Activated naive CD4-positive, alpha-beta T cell treated with anti-CD3 and anti-CD28 coated beads, Interleukin-2, amount 50 U/mL, for 16 hours (primary cell): ENCODE measurements at regions not wholly inside any gene's neighbourhood (a gene's known extent, or its start where the extent isn't known, plus 50 kb on each side); places are given as distances from the start of the nearest gene placed in this dataset.

Experiments
- DNase-seq: peaks from one replicate; pipeline ENCODE4 v3.0.0-alpha.2; 2020

DNA sequence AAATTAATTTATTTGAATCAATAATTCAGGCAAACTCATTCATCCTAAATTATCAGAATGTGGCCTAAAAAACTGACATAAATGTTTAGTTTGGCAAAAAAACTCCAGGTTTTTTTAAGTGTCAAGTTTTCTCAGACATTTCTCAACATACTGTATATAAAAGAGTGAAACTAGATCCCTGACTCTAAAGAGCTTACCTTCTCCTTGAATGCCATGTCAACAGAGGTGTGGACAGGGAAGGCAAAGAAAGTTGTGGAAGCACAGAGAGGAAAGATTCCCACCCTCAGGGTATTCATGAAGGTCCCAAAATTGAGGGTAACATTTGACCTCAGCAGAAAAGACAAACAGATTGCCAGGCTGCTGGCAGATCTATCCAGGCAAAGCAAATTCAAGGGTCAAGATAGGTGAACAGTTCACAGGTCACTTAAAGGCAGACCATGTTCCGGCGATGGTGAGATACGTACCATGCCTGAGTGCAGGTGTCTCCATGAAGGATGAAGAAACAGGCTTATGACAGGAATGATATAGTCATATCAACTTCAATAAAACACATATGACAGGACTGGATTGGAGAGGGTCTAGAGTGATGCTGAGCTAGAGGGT, 1638.3 kb upstream of the ZEB2 start:
- no peak for DNase-seq

DNA sequence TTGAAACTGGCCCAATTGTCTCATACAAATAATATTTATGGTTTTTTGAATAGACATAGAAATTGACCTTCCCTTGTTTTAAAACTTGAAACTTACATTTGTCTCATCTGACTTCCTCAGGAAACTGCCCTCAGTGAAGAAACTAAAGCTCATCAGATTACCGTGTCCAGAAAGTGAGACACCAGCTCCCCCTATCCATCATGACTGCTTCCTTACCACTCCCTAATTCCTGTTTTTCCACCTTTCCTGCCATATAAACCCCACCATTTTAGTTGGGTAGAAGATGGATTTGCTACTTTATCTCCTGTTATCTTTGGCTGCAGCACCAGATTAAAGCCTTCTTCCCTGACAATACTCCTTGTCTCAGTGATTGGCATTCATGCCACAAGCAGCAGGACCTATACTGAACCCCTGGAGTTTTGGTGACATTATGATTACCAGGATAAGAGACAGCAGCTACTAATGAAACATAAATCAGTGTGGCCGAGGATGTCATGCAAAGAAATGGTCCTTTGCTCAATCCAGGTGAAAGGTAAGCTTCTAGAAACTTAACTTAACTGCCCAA, 1627.6 kb upstream of the ZEB2 start:
- DNase-seq = no peak

DNA sequence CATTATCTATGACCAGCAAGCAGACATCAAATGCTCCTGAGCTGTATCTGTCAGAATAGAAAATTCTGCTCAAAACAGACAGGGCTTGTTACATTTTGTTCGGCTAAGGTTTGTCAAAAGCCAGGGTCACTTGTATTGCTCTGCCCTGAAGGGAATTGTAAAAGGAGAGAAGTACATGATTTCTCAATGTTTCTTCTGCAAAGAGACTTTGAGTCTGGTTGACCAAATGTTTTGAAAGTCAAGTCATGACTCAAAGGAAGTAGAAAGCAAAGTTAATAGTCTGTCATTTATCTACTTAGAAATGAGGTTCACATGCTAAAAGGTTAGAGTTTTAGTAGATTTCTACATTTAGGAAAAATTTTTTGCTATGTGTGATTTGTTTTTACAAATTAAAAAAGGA, 1624.1 kb upstream of the ZEB2 start:
- DNase-seq = no peak

DNA sequence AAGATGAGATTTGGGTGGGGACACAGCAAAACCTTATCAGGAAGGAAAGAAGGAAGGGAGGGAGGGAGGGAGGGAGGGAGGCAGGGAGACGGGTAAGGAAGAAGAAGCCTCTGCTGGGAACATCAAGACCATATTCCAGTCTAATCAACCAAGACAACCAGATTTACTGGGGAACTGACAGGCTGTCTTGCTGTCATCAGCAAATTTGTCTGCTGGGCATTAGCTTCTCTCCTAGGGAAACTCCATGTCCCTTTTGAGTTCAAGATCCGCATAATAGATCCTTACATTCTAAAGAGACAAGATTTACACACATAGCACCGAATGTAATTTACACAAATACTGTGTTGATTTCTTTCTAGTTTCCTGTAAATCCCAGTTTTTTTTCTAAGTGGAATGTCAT, 1618.9 kb upstream of the ZEB2 start:
- DNase-seq = no peak

DNA sequence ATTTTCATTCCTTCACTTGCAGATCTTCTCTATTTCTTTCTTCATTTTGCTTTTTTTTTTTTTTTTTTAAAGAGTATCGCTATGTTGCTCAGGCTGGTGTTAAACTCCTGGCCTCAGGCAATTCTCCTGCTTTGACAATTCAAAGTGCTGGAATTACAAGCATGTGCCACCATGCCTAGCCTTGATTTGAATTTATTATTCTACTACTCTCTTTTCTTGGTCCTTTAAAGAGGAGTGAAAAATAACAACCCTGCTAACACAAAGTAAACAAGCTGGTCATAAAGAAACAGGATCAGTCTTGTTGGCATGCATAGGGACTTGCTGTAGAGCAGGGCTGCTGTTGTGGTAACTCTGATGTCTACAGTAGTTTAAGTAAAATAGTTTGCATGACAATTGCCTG, 1615.3 kb upstream of the ZEB2 start:
- no peak for DNase-seq

DNA sequence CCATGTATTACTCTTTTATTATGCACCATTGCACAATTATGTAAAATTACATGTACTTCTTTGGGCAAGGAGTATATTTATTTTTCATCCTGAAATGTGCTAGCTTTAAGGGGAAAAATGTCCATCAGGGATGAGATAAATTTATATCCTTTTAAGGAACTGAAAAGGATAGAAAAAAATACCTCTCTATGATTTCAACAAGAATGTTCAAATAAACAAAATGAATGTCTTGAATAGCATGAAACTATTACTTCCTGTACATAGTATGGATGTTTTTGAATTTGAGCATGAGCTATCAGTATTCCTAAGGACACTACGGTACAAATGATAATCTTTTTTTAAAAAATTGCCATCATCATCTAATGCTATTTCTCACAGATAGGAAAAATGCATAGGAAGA, 1611.9 kb upstream of the ZEB2 start:
- DNase-seq = no peak

DNA sequence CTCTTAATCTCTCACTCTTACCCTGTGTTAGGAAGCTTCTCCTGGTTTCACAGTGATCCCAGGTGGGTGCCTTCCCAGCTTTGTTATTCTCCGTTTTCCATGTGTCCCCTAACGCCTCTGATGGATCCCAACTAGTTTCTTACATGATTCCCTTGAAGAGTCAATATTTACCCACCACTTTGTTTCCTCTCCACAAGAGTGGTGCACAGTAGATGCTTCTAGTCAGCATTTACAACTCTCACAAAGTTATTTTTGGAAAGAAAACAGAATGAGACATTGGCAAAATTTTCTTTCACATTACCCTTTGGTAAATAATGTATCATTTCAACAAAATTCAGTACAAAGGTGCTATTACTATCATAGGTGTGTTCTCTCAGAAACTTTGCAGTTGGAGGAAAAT, 1611.1 kb upstream of the ZEB2 start:
- no peak for DNase-seq

DNA sequence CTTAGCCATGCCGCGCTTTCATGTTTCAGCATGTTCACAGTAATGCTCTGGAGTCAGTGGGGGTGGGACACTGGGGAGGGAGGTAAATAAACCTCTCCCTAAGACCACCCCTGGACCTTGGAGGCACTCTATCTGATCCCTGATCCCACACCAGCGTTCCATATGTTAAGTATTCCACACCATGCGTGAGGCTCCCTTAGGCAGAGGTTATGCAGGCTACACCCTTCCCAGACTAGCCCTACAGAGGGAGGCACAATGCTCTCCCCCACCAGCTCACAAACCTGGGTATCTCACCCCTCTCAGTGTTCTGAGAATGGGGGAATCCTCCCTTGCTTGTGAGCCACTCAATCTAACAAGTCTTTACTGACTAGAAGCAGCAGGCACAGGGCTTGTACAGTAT, 1610.4 kb upstream of the ZEB2 start:
- no peak for DNase-seq

DNA sequence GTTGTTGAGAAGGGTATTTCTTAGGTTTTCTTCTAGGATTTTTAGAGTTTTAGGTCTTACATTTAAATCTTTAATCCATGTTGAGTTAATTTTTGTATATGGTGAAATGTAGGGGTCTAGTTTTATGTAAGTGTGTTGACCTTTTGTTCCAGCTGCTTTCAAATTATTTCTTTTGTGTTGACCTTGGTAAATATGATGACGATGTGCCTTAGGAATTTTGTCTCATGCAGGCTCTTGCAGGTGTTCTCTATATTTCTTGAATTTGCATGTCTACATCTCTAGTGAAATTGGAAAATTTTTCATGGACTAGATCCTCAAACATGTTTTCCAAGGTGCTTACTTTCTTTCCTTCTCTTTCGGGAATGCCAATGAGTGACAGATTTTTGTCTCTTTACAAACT, 1609.3 kb upstream of the ZEB2 start:
- DNase-seq = no peak

DNA sequence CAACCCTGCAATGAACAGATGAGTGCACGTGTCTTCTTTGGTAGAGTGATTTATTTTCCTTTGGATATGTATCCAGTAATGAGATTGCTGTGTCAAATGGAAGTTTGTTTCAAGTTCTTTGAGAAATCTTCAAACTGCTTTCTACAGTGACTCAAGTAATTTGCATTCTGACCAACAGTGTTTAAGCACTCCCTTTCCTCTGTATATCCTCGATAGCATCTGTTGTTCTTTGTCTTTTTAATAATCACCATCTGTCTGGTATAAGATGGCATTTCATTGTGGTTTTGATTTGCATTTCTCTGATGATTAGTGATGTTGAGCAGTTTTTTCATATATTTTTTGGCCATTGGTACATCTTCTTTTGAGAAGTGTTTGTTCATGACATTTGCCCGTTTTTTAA, 1608.3 kb upstream of the ZEB2 start:
- no peak for DNase-seq

DNA sequence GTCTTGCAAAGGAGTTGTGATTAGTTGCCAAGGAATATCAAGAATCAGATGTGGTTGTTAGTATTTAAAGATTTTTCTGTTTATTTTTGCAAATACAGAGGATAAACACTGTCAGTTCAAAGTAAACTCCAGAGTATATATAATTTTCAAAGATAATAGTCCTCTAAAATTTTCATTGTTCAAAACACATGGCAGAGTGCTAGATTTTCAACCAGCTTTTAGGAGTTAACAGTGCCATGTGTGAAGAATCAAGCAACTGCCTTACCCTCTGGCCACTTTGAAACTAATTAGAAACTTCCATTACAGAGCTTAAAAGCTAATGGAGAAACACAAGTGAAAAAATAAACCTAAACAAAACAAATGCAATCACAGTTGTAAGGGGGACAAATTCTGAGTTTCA, 1605.6 kb upstream of the ZEB2 start:
- DNase-seq = no peak

DNA sequence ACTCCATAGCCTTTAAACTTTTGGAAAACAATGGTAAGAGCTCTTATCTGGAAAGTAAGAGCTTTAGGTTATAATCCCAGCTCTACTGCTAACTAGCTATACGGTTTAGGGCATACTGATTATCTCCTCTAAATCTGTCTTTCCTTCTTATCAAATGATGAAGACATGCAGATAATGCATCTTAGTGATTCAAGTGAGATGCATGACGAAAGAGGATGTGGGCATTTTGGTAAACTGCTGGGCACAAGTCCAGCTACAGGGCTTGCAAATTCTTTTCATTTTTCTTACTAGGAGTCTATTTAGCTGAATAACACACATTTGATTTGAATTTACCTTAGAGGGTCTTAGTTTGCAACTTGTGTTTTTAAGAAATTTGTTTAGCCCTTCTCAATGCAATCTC, 1604.8 kb upstream of the ZEB2 start:
- DNase-seq = no peak

DNA sequence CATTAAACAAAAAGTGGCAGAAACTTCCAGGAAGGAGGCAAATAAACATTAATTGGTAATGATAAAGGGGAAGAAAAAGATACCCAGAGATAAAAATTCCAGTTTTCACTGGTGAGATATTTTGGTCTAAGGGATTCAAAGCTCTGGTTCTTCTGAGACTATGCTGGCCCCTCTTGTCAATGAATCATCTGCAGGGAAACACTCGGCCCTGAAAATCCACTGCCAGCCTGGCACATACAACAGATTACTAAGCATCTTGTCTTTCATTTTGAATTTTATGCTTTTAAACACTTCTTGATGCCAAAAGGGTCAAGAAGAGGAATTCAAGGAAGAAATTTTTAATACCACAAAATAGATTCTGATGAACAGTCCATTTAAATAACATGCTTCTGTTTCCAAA, 1603.8 kb upstream of the ZEB2 start:
- no peak for DNase-seq

DNA sequence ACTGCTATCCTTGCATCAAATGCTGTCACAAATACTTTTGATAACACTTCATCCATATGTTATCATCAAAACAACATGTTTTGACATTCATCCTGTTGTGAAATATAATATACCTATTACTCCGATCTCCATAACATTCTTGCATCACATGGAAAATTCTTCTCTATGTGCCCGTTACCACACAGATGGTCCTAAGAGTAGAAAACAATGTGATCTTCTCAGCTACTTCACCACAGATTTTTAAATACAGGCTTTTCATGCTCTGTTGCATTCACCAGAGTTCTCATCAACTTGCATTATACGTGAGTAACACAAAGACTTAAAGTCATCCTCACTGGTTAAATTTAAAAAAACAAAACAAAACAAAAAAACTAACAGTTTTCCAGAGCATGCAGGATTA, 1603.3 kb upstream of the ZEB2 start:
- no peak for DNase-seq

DNA sequence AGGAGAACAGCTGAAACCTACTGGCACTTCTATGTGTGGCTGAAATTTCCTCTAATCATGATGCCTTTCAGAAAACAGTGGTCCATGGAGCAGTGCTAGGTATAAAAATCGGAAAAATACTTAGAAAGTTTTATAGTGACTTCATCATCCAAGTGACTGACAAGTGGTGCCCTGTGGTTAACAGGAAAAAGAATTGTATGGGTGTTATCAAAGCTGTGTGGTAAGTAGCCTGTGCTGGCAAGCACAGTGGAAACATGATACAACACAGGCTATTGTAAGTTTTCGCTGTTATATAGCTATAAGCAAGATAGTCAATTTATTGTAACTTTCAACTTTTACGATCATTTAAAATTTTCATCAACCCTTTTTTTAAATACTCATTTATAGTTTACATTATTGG, 1599.7 kb upstream of the ZEB2 start:
- DNase-seq = no peak

DNA sequence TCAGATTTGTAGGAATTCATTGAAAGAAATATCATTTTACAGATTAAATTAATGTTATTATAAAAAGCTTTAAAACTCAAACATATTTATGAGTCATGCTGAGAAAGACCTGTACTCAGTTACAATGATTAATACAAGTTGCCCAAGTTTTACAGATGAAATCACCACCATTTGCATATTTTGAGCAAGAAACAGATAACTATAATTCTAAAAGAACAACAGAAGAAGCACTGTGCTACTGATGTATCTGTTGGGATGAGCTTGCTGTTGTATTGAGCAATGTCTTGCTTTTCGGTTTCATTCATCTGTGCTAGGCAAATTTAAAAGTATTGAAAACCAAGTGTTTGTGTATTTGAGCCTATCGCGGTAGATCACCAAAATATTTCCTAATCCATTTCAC, 1589.1 kb upstream of the ZEB2 start:
- DNase-seq = no peak

DNA sequence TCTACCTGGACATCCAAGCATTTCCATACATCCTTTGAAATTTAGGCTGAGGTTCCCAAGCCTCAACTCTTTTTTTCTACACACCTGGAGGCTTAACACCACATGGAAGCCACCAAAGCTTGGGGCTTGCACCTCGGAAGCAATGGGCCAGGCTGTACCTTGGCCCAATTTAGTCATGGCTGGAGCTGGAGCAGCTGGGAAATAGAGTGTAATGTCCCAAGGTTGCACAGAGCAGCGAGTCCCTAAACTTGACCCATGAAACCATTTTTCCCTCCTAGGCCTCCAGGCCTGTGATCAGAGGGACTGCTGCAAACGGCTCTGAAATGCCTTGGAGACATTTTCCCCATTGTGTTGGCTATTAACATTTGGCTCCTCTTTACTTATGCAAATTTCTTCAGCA, 1574.3 kb upstream of the ZEB2 start:
- no peak for DNase-seq

DNA sequence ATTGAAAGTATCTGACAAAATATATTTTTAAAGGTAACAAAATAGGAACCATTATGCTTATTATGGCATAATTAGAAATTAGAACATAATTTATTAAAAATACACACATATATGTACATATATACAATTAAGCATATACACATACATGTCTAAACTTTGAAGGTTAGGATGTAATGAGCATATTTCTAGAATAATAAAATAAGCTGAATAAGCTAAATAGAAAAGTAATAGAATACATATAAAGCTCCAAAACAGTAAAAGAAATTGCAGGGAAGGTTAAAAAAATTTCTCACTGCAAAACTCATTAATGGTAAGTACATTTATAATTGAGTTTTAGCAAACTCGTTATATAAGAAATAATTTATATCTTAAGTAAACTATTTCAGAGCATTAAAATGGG, 1561.5 kb upstream of the ZEB2 start:
- no peak for DNase-seq

DNA sequence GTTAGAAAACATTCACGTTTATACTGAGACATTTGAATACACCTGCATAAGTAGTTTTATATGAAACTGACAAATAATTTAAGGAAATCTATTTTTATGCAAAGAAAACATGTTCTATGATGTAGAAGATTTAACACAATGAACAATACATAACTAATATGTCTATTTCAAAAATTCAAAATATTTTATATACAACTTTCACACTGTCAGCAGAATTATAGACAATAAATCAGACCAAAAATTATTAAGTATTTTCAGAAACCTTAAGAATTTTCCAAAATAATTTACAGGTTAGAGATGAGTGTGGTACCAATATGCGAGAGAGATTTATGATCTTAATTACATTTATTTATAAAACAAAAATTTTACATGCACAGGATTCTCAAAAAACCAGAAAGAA, 1561.0 kb upstream of the ZEB2 start:
- no peak for DNase-seq

DNA sequence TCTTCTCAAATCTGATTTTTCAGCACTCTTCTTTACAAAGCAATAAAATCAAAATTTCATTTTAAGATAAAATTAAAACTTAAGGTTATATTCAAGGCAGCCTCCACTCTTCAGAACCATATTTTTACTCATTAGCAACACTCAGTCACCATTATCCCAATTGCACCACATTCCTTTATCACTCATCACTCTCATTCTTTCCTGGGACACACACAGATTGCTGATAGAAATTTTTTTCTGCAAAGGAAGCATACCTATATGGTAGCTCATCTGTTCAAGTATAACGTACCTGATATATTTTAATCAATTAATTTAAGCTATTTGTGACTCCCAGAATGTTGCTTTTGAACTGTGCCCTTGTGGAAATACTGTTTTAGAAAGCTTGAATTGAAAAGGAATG, 1559.3 kb upstream of the ZEB2 start:
- DNase-seq = no peak

DNA sequence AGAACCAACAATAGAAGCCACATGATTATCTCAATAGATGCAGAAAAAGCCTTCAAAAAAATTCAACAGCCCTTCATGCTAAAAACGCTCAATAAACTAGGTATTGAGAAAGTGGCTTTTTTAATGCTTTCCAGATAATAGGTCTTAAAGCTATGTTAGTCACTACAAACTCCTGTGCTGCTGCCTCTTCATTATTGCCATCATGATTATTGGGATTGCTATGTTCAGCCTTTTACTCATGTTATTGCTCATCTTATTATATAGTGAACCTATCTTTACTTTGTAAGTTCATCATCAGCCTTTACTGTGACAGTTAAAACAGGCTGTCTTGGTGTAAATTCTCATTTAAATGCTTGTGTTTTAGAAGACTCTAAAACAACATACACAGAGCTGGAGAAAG, 1557.2 kb upstream of the ZEB2 start:
- no peak for DNase-seq

DNA sequence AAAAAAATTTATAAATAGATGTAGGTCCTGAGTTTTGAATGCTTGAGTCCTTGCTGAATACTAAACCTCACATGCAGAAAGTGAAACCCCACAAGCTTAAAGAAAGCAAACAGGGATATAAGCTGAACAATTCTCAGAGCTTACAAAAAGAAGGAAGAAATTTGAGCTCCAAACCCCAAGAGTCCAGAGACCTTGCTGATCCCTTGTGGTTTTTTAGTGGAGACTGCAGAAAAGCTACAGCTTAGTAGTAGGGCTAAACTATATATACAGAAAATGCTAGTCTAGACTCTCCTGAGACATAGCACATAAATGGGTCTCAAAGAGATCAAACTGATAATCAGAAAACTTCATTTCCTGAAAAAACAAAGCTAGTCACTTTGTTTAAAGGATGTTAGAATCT, 1548.1 kb upstream of the ZEB2 start:
- DNase-seq = no peak

DNA sequence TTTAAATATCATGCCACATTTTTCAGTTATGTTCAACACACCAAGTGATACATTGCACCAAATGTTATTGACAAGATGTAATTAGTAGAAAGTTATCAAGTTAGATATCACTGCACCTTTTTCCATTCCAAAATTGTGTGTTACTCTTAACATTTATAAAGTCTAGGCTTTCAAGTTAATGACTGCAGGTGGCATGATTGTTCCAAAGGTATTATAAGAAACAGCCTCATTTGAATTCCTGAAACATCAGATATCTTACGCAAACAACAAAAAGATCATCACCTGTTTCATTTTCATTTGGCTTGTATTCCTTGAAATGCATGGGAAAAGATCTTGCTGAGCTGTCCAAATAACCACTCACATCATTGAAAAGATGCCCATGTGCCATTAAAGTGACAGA, 1528.2 kb upstream of the ZEB2 start:
- DNase-seq = no peak

DNA sequence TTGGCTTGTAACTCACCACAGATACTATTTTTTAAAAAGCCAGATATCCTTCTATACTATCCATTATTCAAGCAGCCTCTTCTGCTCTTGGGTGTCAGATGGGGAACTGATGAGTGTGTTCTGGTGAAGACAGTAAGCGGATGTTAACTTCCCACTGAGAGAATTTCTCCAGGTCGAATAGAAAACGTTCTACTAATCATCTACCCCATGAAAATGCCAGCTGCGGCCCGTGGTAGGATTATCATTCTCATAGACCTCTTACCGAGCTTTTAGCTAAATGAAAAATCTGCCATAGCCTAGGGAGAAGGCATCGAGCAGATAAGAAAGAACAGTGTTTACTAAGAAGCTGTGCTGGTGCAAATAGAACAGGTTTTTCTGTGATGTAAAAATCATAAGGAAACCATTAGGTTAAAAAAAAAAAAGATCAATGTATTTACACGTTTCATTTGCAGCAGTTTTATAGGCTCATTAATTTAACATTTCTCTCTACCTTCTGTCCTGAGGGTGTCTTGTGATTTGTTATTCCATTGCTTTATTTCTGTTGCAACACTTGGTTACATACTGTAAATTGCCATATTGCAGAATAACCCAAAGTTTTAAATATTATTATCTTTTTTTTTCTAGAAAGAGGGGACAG, 1521.5 kb upstream of the ZEB2 start:
- no peak for DNase-seq

DNA sequence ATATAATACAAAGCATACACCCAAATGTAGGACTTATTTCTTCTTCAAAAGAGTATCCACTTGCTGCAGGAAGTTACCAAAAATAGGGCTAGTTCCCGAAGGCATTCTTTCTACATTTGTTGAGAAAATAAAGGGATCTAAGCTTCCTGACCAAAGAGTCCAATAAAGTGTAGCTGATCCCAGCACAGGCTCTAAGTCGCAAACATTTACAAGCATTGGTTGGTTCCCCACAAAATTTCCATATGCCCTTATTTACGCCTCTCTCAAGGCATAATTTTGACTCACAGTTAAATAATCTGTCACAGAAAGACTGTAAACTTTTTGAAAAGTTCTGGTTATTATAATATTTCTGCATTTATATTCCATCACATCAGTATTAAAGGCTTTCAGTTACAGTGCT, 1520.1 kb upstream of the ZEB2 start:
- no peak for DNase-seq
